IMR-90 (cell line): ENCODE measurements at regions not wholly inside any gene's neighbourhood (a gene's known extent, or its start where the extent isn't known, plus 50 kb on each side); places are given as distances from the start of the nearest gene placed in this dataset.

Source experiments
- ATAC-seq: fragments of 200-7000 bp; cut with Tn5 transposase; 2 replicates; pipeline ENCODE4 v1.9.1; 2020; ENCODE audit warnings: low read depth, mild to moderate bottlenecking, moderate library complexity
- BruUV-seq: library from RNA; stranded (reverse); fragments of 400-500 nt; replicated peaks from 2 replicates; lab custom pipeline; 2021; lab: Mats Ljungman, UMichigan
- CTCF ChIA-PET: fragments of 300-600 bp; formaldehyde crosslinking; extraction: SDS; loops from one replicate; lab custom pipeline; 2021; ENCODE audit warnings: antibody characterized with exemption; lab: Yijun Ruan, JAX
- POLR2A ChIA-PET: fragments of 300-600 bp; sonication (Branson Sonifier 250); formaldehyde crosslinking; loops from one replicate; lab custom pipeline; 2022; ENCODE audit warnings: antibody characterized with exemption; ENCODE audit not compliant: unreplicated experiment; lab: Charles Lee
- DNase-seq: peaks from one replicate; pipeline ENCODE4 v3.0.0; 2013
- H2AFZ ChIP-seq: replicated peaks from 2 replicates; pipeline ENCODE3; 2013; ENCODE audit warnings: low read length, mild to moderate bottlenecking; ENCODE audit not compliant: poor library complexity
- H2AK5ac ChIP-seq: 2 replicates; pipeline ENCODE4 v1.6.1; 2013; ENCODE audit warnings: low read depth, low read length, inconsistent platforms
- H2AK9ac ChIP-seq: replicated peaks from 2 replicates; pipeline ENCODE3; 2013; ENCODE audit warnings: mild to moderate bottlenecking, low read depth, low read length, moderate library complexity; ENCODE audit not compliant: poor library complexity
- H2BK120ac ChIP-seq: 2 replicates; pipeline ENCODE4 v1.6.1; 2013; ENCODE audit warnings: low read depth, low read length, inconsistent platforms
- H2BK15ac ChIP-seq: 3 replicates; pipeline ENCODE4 v1.6.1; 2013; ENCODE audit warnings: low read depth, low read length, inconsistent platforms
- H2BK20ac ChIP-seq: 2 replicates; pipeline ENCODE4 v1.6.1; 2013; ENCODE audit warnings: low read depth, mild to moderate bottlenecking, inconsistent platforms, low read length, moderate library complexity
- H2BK5ac ChIP-seq: 2 replicates; pipeline ENCODE4 v1.6.1; 2013; ENCODE audit warnings: mild to moderate bottlenecking, low read depth, low read length, inconsistent platforms; ENCODE audit not compliant: poor library complexity, severe bottlenecking
- H3K14ac ChIP-seq: replicated peaks from 2 replicates; pipeline ENCODE4 v1.6.1; 2013; ENCODE audit warnings: low read depth, low read length, inconsistent platforms
- H3K18ac ChIP-seq: 2 replicates; pipeline ENCODE4 v1.6.1; 2013; ENCODE audit warnings: low read depth, low read length, control low read depth
- H3K23ac ChIP-seq: 2 replicates; pipeline ENCODE4 v1.6.1; 2013; ENCODE audit warnings: low read depth, low read length, inconsistent platforms
- H3K27ac ChIP-seq: 2 replicates; pipeline ENCODE4 v1.5.1; 2013; ENCODE audit warnings: mild to moderate bottlenecking, control low read depth, low read length; ENCODE audit not compliant: insufficient read depth
- H3K27me3 ChIP-seq: 2 replicates; pipeline ENCODE4 v1.6.1; 2013; ENCODE audit warnings: low read length; ENCODE audit not compliant: control insufficient read depth, insufficient read depth
- H3K36me3 ChIP-seq: 2 replicates; pipeline ENCODE4 v1.6.1; 2013; ENCODE audit warnings: low read length, mixed read lengths; ENCODE audit not compliant: control insufficient read depth, insufficient read depth
- H3K4ac ChIP-seq: 2 replicates; pipeline ENCODE4 v1.6.1; 2013; ENCODE audit warnings: low read depth, low read length, inconsistent platforms
- H3K4me1 ChIP-seq: 2 replicates; pipeline ENCODE4 v1.6.1; 2013; ENCODE audit warnings: low read length, mixed read lengths; ENCODE audit not compliant: control insufficient read depth, insufficient read depth
- H3K4me2 ChIP-seq: 2 replicates; pipeline ENCODE4 v1.6.1; 2013; ENCODE audit warnings: low read depth, mild to moderate bottlenecking, control low read depth, low read length, moderate library complexity
- H3K4me3 ChIP-seq: 2 replicates; pipeline ENCODE4 v1.5.1; 2013; ENCODE audit warnings: low read depth, mild to moderate bottlenecking, control low read depth, low read length, moderate library complexity; ENCODE audit not compliant: insufficient read depth
- H3K56ac ChIP-seq: 2 replicates; pipeline ENCODE4 v1.6.1; 2013; ENCODE audit warnings: low read length, inconsistent platforms; ENCODE audit not compliant: insufficient read depth; ENCODE audit errors: extremely low read depth
- H3K79me1 ChIP-seq, 2 experiments: 2 replicates each; pipeline ENCODE4 v1.6.1; 2013; ENCODE audit warnings: low read length in 2 of 2, inconsistent platforms in 1 of 2, low read depth in 1 of 2
- H3K9ac ChIP-seq: 2 replicates; pipeline ENCODE4 v1.6.1; 2013; ENCODE audit warnings: low read depth, low read length, control low read depth
- H3K9me1 ChIP-seq: 2 replicates; pipeline ENCODE4 v1.6.1; 2013; ENCODE audit warnings: low read length, inconsistent platforms; ENCODE audit not compliant: insufficient read depth
- H3K9me3 ChIP-seq: 2 replicates; pipeline ENCODE4 v1.6.1; 2013; ENCODE audit warnings: low read length; ENCODE audit not compliant: control insufficient read depth, insufficient read depth
- H4K20me1 ChIP-seq: 2 replicates; pipeline ENCODE4 v1.6.1; 2013; ENCODE audit warnings: low read length, inconsistent platforms; ENCODE audit not compliant: insufficient read depth
- H4K5ac ChIP-seq: 2 replicates; pipeline ENCODE4 v1.6.1; 2013; ENCODE audit warnings: mild to moderate bottlenecking, low read depth, low read length, control low read depth
- H4K8ac ChIP-seq, 2 experiments: 2 replicates each; pipeline ENCODE4 v1.6.1; 2013; ENCODE audit warnings: low read depth in 2 of 2, low read length in 2 of 2, control low read depth in 1 of 2, inconsistent platforms in 1 of 2
- H4K91ac ChIP-seq: 2 replicates; pipeline ENCODE4 v1.6.1; 2013; ENCODE audit warnings: low read depth, low read length, inconsistent platforms; ENCODE audit not compliant: insufficient read depth
- BHLHE40 ChIP-seq: fragments of 150-350 bp; IDR thresholded peaks from 2 replicates; pipeline ENCODE4 v1.6.1; 2016; ENCODE audit warnings: mild to moderate bottlenecking, low read depth, low read length
- CEBPB ChIP-seq: IDR thresholded peaks from 2 replicates; pipeline ENCODE4 v1.6.1; 2012; ENCODE audit warnings: low read depth, low read length, improper control_type of control experiment
- ELK1 ChIP-seq: fragments of 150-350 bp; IDR thresholded peaks from 2 replicates; pipeline ENCODE4 v1.6.1; 2016; ENCODE audit warnings: low read depth, mild to moderate bottlenecking, low read length, moderate library complexity, borderline replicate concordance
- MAZ ChIP-seq: IDR thresholded peaks from 2 replicates; pipeline ENCODE4 v1.6.1; 2012; ENCODE audit warnings: low read depth, mild to moderate bottlenecking, low read length, improper control_type of control experiment, moderate library complexity, borderline replicate concordance
- MXI1 ChIP-seq: IDR thresholded peaks from 2 replicates; pipeline ENCODE4 v1.6.1; 2012; ENCODE audit warnings: low read depth, mild to moderate bottlenecking, low read length, moderate library complexity, borderline replicate concordance
- NFE2L2 ChIP-seq: fragments of 150-350 bp; IDR thresholded peaks from 2 replicates; pipeline ENCODE4 v1.6.1; 2016; ENCODE audit warnings: low read depth, mild to moderate bottlenecking, low read length
- POLR2A ChIP-seq: IDR thresholded peaks from 2 replicates; pipeline ENCODE4 v1.6.1; 2012; ENCODE audit warnings: mild to moderate bottlenecking, low read depth, low read length
- RAD21 ChIP-seq: IDR thresholded peaks from 2 replicates; pipeline ENCODE4 v1.6.1; 2012; ENCODE audit warnings: low read length, improper control_type of control experiment
- RCOR1 ChIP-seq: IDR thresholded peaks from 2 replicates; pipeline ENCODE4 v1.6.1; 2012; ENCODE audit warnings: mild to moderate bottlenecking, low read length, improper control_type of control experiment; ENCODE audit not compliant: insufficient replicate concordance
- RFX5 ChIP-seq: IDR thresholded peaks from 2 replicates; pipeline ENCODE4 v1.8.0; 2012; ENCODE audit warnings: low read depth, mild to moderate bottlenecking, low read length, moderate library complexity
- SMC3 ChIP-seq: fragments of 150-350 bp; IDR thresholded peaks from 2 replicates; pipeline ENCODE4 v1.6.1; 2016; ENCODE audit warnings: low read depth, mild to moderate bottlenecking, antibody characterized with exemption, low read length, moderate library complexity
- dilution Hi-C: fragments of 300-500 bp; cut with HindIII; formaldehyde crosslinking; loops from one replicate; pipeline ENCODE4 v1.14.3; 2018; ENCODE audit warnings: low sequenced_read_pairs; ENCODE audit not compliant: unreplicated experiment
- in situ Hi-C: fragments of 300-500 bp; cut with MboI; formaldehyde crosslinking; loops from 3 replicates; pipeline ENCODE4 v1.14.3; 2019; ENCODE audit warnings: low sequenced_read_pairs, inconsistent platforms, mixed read lengths
- intact Hi-C: fragments of 100-400 bp; cut with micrococcal nuclease; formaldehyde crosslinking; loops from 2 replicates; pipeline ENCODE4 v1.10.0; 2022
- TF ChIP-seq, protein P1 (sequence below): fragments of 150-350 bp; IDR thresholded peaks from 2 replicates; pipeline ENCODE4 v1.6.1; 2017; ENCODE audit warnings: mild to moderate bottlenecking, antibody characterized with exemption, low read length, low read depth
- TF ChIP-seq, protein P2 (sequence below): conservative IDR thresholded peaks from 2 replicates; pipeline ENCODE4 v1.5.1; 2012; ENCODE audit warnings: mild to moderate bottlenecking, low read depth, low read length, improper control_type of control experiment

- Histone ChIP-seq H3K27me3 (no peaks in the 10 kb centered on the region), H2BK15ac (no peak overlapping the region), H2BK5ac (no peak overlapping the region), H3K14ac (no peak overlapping the region), H3K27ac (no peak overlapping the region), H3K9me1 (no peaks in the 10 kb centered on the region), H3K23ac (no peak overlapping the region), H3K4me3 (no peak overlapping the region), H3K36me3 (no peaks in the 10 kb centered on the region), H3K9ac (no peak overlapping the region), H4K91ac (no peak overlapping the region), H3K79me1 (no peaks in the 10 kb centered on the region), H4K8ac (no peak overlapping the region), H2AK9ac (no peak overlapping the region), H3K18ac (no peak overlapping the region), H3K9me3 (no peaks in the 10 kb centered on the region; the same call in 1 of the 2 replicates), H3K4me2 (no peak overlapping the region), H3K4ac (no peak overlapping the region), H4K5ac (no peak overlapping the region), H2BK20ac (no peak overlapping the region), H2BK120ac (no peak overlapping the region), H2AK5ac (no peak overlapping the region), H3K56ac (no peak overlapping the region), H3K4me1 (no peaks in the 10 kb centered on the region), H2AFZ (no peak overlapping the region), H4K20me1 (no peaks in the 10 kb centered on the region)
- TF ChIP-seq MAZ (no peak), CEBPB (no peak), RCOR1 (no peak), POLR2A (no peak), RAD21 (no peak), MXI1 (no peak), RFX5 (no peak), SMC3 (no peak), ELK1 (no peak), BHLHE40 (no peak), NFE2L2 (no peak)
- TF ChIP-seq, protein P1, sequence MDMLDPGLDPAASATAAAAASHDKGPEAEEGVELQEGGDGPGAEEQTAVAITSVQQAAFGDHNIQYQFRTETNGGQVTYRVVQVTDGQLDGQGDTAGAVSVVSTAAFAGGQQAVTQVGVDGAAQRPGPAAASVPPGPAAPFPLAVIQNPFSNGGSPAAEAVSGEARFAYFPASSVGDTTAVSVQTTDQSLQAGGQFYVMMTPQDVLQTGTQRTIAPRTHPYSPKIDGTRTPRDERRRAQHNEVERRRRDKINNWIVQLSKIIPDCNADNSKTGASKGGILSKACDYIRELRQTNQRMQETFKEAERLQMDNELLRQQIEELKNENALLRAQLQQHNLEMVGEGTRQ = no peak
- TF ChIP-seq, protein P2, sequence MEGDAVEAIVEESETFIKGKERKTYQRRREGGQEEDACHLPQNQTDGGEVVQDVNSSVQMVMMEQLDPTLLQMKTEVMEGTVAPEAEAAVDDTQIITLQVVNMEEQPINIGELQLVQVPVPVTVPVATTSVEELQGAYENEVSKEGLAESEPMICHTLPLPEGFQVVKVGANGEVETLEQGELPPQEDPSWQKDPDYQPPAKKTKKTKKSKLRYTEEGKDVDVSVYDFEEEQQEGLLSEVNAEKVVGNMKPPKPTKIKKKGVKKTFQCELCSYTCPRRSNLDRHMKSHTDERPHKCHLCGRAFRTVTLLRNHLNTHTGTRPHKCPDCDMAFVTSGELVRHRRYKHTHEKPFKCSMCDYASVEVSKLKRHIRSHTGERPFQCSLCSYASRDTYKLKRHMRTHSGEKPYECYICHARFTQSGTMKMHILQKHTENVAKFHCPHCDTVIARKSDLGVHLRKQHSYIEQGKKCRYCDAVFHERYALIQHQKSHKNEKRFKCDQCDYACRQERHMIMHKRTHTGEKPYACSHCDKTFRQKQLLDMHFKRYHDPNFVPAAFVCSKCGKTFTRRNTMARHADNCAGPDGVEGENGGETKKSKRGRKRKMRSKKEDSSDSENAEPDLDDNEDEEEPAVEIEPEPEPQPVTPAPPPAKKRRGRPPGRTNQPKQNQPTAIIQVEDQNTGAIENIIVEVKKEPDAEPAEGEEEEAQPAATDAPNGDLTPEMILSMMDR = no peak
- dilution Hi-C loops (no loop called here), in situ Hi-C loops (no loop called here), intact Hi-C loops (no loop called here)
- ATAC-seq = no peak
- ChIA-PET CTCF (no interaction called here), POLR2A (no interaction called here)
- BruUV-seq = no TSS peak
- no peak for DNase-seq
Measured at GRCh38 chr6:76790881-76791280, 672.4 kb downstream of the HTR1B start.
